HepG2 (cell line): ENCODE measurements at regions not wholly inside any gene's neighbourhood (a gene's known extent, or its start where the extent isn't known, plus 50 kb on each side); places are given as distances from the start of the nearest gene placed in this dataset.

Source experiments
- ATAC-seq: fragments of 200-7000 bp; cut with Tn5 transposase; 3 replicates; pipeline ENCODE4 v1.9.1; 2020; ENCODE audit warnings: mild to moderate bottlenecking, moderate library complexity
- BruUV-seq: library from RNA; stranded (reverse); fragments of 400-500 nt; replicated peaks from 2 replicates; lab custom pipeline; 2021; lab: Mats Ljungman, UMichigan
- CTCF ChIA-PET: fragments of 300-600 bp; formaldehyde crosslinking; extraction: SDS; loops from one replicate; lab custom pipeline; 2021; ENCODE audit warnings: low total read pairs, inconsistent platforms, low intra/inter-chr PET ratio; lab: Yijun Ruan, JAX
- POLR2A ChIA-PET: fragments of 350-600 bp; sonication (Branson Sonifier 250); formaldehyde crosslinking; loops from one replicate; lab custom pipeline; 2020; ENCODE audit warnings: antibody characterized with exemption, inconsistent platforms; lab: Yijun Ruan, JAX
- DNase-seq: peaks from one replicate; pipeline ENCODE4 v3.0.0-alpha.2; 2015; ENCODE audit warnings: low spot score
- FAIRE-seq: peaks from 3 replicates; lab custom pipeline; 2011; peaks lifted over from hg19 to GRCh38; lab: Jason Lieb, UNC
- H2AFZ ChIP-seq: one replicate; pipeline ENCODE4 v1.6.1; 2011; ENCODE audit warnings: low read length, inconsistent platforms
- H3K27ac ChIP-seq: fragments of 300-600 bp; 3 replicates; pipeline ENCODE4 v1.8.0; 2011; ENCODE audit warnings: mixed run types, mild to moderate bottlenecking, mixed read lengths, low read length, inconsistent platforms; ENCODE audit not compliant: insufficient read depth; ENCODE audit errors: extremely low read length
- H3K27me3 ChIP-seq, 2 experiments: fragments of 200-600 bp in 1 of 2; 2 replicates in 1 of 2; 3 replicates in 1 of 2; pipeline versions ENCODE4 v1.6.0 to v1.8.0; 2011; ENCODE audit warnings: low read length in 2 of 2, mild to moderate bottlenecking in 2 of 2, moderate library complexity in 2 of 2, inconsistent platforms in 1 of 2; ENCODE audit not compliant: insufficient read depth in 2 of 2, control insufficient read depth in 1 of 2
- H3K36me3 ChIP-seq, 2 experiments: fragments of 200-600 bp in 1 of 2; replicated peaks in 1 of 2; 2 replicates in 1 of 2; 3 replicates in 1 of 2; pipeline versions ENCODE4 v1.5.1 to v1.8.0; 2011; ENCODE audit warnings: low read length in 2 of 2, inconsistent platforms in 1 of 2; ENCODE audit not compliant: insufficient read depth in 2 of 2, control insufficient read depth in 1 of 2
- H3K4me1 ChIP-seq: 2 replicates; pipeline ENCODE4 v1.5.1; 2012; ENCODE audit warnings: low read length, inconsistent platforms; ENCODE audit not compliant: insufficient read depth
- H3K4me2 ChIP-seq: 2 replicates; pipeline ENCODE4 v1.6.0; 2011; ENCODE audit warnings: low read depth, low read length, inconsistent platforms
- H3K4me3 ChIP-seq, 3 experiments: fragments of 200-600 bp in 1 of 3; sonication (generic), shearing (Covaris generic) in 1 of 3; replicated peaks in 1 of 3; 2 replicates each; pipeline ENCODE4 v1.5.1; 2011 to 2016; ENCODE audit warnings: low read length in 3 of 3, inconsistent platforms in 2 of 3, low read depth in 2 of 3, mild to moderate bottlenecking in 2 of 3, control low read depth in 1 of 3, mixed read lengths in 1 of 3; ENCODE audit not compliant: insufficient read depth in 1 of 3
- H3K79me2 ChIP-seq: one replicate; pipeline ENCODE4 v1.6.1; 2011; ENCODE audit warnings: low read length, inconsistent platforms; ENCODE audit not compliant: insufficient read depth
- H3K9ac ChIP-seq: 2 replicates; pipeline ENCODE4 v1.6.0; 2011; ENCODE audit warnings: mild to moderate bottlenecking, low read depth, low read length, inconsistent platforms; ENCODE audit not compliant: insufficient read depth
- H3K9me3 ChIP-seq: 2 replicates; pipeline ENCODE4 v1.5.1; 2012; ENCODE audit warnings: mild to moderate bottlenecking, low read length
- H4K20me1 ChIP-seq: 2 replicates; pipeline ENCODE4 v1.6.0; 2011; ENCODE audit warnings: inconsistent platforms, mild to moderate bottlenecking, low read length, moderate library complexity; ENCODE audit not compliant: insufficient read depth
- CENPX ChIP-seq: sonication (generic); formaldehyde crosslinking; IDR thresholded peaks from 2 replicates; pipeline ENCODE4 v1.9.0; 2021; ENCODE audit warnings: mild to moderate bottlenecking, missing genetic modification reagents, moderate library complexity
- ERF ChIP-seq: IDR thresholded peaks from 2 replicates; pipeline ENCODE4 v1.6.1; 2018; ENCODE audit warnings: missing biosample characterization, missing genetic modification reagents
- NKX3-1 ChIP-seq: sonication (generic); formaldehyde crosslinking; IDR thresholded peaks from 2 replicates; pipeline ENCODE4 v1.5.0; 2020; ENCODE audit warnings: missing genetic modification reagents
- PCBP1 ChIP-seq: fragments of 200-400 bp; formaldehyde crosslinking; IDR thresholded peaks from 2 replicates; pipeline ENCODE4 v1.6.1; 2017; ENCODE audit warnings: mild to moderate bottlenecking, low read depth, low read length, borderline replicate concordance
- PHF5A ChIP-seq: IDR thresholded peaks from one replicate; pipeline ENCODE4 v1.6.1; 2018; ENCODE audit warnings: low read depth, missing genetic modification reagents; ENCODE audit not compliant: unreplicated experiment
- RFX3 ChIP-seq: IDR thresholded peaks from 2 replicates; pipeline ENCODE4 v1.6.1; 2016; ENCODE audit warnings: missing biosample characterization, missing genetic modification reagents
- SKI ChIP-seq: fragments of 450-650 bp; IDR thresholded peaks from one replicate; pipeline ENCODE4 v1.6.1; 2018; ENCODE audit warnings: mild to moderate bottlenecking; ENCODE audit not compliant: partially characterized antibody
- TEAD2 ChIP-seq: sonication (generic); formaldehyde crosslinking; IDR thresholded peaks from 2 replicates; pipeline ENCODE4 v1.9.0; 2021; ENCODE audit warnings: missing genetic modification reagents
- XRCC5 ChIP-seq: fragments of 200-400 bp; formaldehyde crosslinking; optimal IDR thresholded peaks from 2 replicates; pipeline ENCODE3; 2017; ENCODE audit warnings: mild to moderate bottlenecking, low read length
- ZIK1 ChIP-seq: sonication (generic); formaldehyde crosslinking; IDR thresholded peaks from 2 replicates; pipeline ENCODE4 v1.5.0; 2020; ENCODE audit warnings: mild to moderate bottlenecking, low read depth, missing genetic modification reagents, borderline replicate concordance
- ZNF17 ChIP-seq: sonication (generic); formaldehyde crosslinking; IDR thresholded peaks from 2 replicates; pipeline ENCODE4 v1.5.0; 2020; ENCODE audit warnings: mild to moderate bottlenecking, missing genetic modification reagents
- ZNF224 ChIP-seq: sonication (generic); formaldehyde crosslinking; IDR thresholded peaks from 2 replicates; pipeline ENCODE4 v1.5.0; 2020; ENCODE audit warnings: mild to moderate bottlenecking, missing genetic modification reagents
- ZNF775 ChIP-seq: sonication (generic); formaldehyde crosslinking; IDR thresholded peaks from 2 replicates; pipeline ENCODE4 v1.4.0; 2020; ENCODE audit warnings: missing genetic modification reagents, mild to moderate bottlenecking, moderate library complexity, borderline replicate concordance
- WGBS: methylation state at CpG from one replicate; pipeline ENCODE4 v1.1.6; 2017; ENCODE audit warnings: low lambda C conversion rate; 5-methylcytosine and 5-hydroxymethylcytosine counted together
- in situ Hi-C: cut with HindIII; loops from 2 replicates; pipeline ENCODE4 v1.10.0; 2017; ENCODE audit warnings: low pct_unique_long_range_greater_than_20kb; ENCODE audit not compliant: extremely low pct_ligation_motif_present
- intact Hi-C: fragments of 100-400 bp; cut with micrococcal nuclease; formaldehyde crosslinking; loops from one replicate; pipeline ENCODE4 v1.10.0; 2022; ENCODE audit not compliant: unreplicated experiment
- TF ChIP-seq, protein P1 (sequence below): sonication (generic); formaldehyde crosslinking; IDR thresholded peaks from 2 replicates; pipeline ENCODE4 v1.5.1; 2020; ENCODE audit warnings: missing genetic modification reagents, mild to moderate bottlenecking, borderline replicate concordance
- TF ChIP-seq, protein P2 (sequence below): sonication (generic); formaldehyde crosslinking; IDR thresholded peaks from 2 replicates; pipeline ENCODE4 v1.8.1; 2023; ENCODE audit warnings: missing genetic modification reagents, inconsistent platforms, borderline replicate concordance

DNA sequence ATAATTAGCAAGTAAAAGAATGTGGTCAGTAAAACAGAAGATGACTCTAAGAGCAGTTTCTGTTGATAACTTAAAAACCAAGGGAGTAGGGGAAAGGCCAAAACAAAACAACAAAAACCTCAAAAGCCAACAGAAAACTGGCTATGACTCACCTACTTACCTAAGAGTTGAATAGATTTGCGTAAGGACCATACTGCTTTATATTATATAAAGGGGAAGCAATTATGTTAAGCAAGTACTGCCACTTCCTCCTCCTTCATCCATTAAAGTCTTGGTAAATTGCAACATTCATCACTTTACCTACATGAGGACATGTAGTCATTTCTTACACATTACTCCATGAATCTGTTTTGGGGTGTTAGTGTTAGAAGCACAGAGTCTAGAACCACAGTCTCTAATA lies 85.9 kb upstream of the FAM47A start (continued):
- TF ChIP-seq ZNF17 (no peak), ZNF775 (CRISPR knock-in tag) (no peak), RFX3 (CRISPR knock-in tag) (no peak), NKX3-1 (CRISPR knock-in tag) (no peak), TEAD2 (CRISPR knock-in tag) (no peak)
- TF ChIP-seq, protein P1, sequence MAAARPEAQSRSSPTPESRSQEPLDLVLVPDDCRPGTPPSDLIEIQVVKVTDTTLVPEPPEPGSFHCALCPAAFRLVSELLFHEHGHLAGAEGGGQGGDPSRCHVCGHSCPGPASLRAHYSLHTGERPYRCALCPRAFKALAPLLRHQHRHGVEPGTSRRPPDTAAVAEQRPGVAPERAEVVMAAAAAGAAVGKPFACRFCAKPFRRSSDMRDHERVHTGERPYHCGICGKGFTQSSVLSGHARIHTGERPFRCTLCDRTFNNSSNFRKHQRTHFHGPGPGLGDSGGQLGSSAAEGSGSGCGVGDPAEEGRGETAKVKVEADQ (CRISPR knock-in tag), result no peak

- CTCF ChIA-PET, result no interaction called here
- Histone ChIP-seq H3K9me3 (peaks cover 5% of the 10 kb centered on the region; the same call in 1 of the 2 replicates), H3K27ac (no peak overlapping the region), H2AFZ (no peak overlapping the region), H3K4me1 (no peaks in the 10 kb centered on the region)
- POLR2A ChIA-PET, result no interaction called here
- DNase-seq, result no peak
- no peak for TF ChIP-seq XRCC5
- TF ChIP-seq ZNF224, result no peak
- TF ChIP-seq SKI, result no peak
- TF ChIP-seq, protein P2, sequence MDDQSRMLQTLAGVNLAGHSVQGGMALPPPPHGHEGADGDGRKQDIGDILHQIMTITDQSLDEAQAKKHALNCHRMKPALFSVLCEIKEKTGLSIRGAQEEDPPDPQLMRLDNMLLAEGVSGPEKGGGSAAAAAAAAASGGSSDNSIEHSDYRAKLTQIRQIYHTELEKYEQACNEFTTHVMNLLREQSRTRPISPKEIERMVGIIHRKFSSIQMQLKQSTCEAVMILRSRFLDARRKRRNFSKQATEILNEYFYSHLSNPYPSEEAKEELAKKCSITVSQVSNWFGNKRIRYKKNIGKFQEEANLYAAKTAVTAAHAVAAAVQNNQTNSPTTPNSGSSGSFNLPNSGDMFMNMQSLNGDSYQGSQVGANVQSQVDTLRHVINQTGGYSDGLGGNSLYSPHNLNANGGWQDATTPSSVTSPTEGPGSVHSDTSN, result no peak
- TF ChIP-seq CENPX (CRISPR knock-in tag), result no peak
- TF ChIP-seq PCBP1, result no peak
- TF ChIP-seq ERF, result no peak
- TF ChIP-seq PHF5A (CRISPR knock-in tag), result no peak
- no peak for TF ChIP-seq ZIK1
- TF ChIP-seq, all 625 proteins: peak for 0
- Histone ChIP-seq H3K9ac (no peak overlapping the region), H3K79me2 (no peaks in the 10 kb centered on the region), H3K27me3 (no peaks in the 10 kb centered on the region), H3K4me2 (no peak overlapping the region), H4K20me1 (no peaks in the 10 kb centered on the region), H3K36me3 (no peaks in the 10 kb centered on the region), H3K4me3 (no peak overlapping the region)
- 20% methylated on average over 1 of the region's 1 CpG for WGBS
- ATAC-seq, result no peak
- intact Hi-C loops, result no loop called here
- no peak for FAIRE-seq
- no TSS peak for BruUV-seq
- in situ Hi-C loops, result no loop called here
Measured at GRCh38 chrX:34197946-34198345, 65.8 kb upstream of the FAM47A start.
